ENCODE measurements at regions not wholly inside any gene's neighbourhood (a gene's known extent, or its start where the extent isn't known, plus 50 kb on each side); places are given as distances from the start of the nearest gene placed in this dataset.

- TF ChIP-seq CTCF (IDR thresholded peaks at IDR 0.05): no peak
- TF ChIP-seq POLR2A (IDR thresholded peaks at IDR 0.05): no peak
Measured at GRCh38 chr1:157419845-157420542, 132.3 kb downstream of the FCRL5 start.
